K562 (cell line): ENCODE measurements at regions not wholly inside any gene's neighbourhood (a gene's known extent, or its start where the extent isn't known, plus 50 kb on each side); places are given as distances from the start of the nearest gene placed in this dataset.

ENCODE experiments used
- BRCA1 ChIP-seq, 2 experiments: fragments of 450-650 bp in 1 of 2; sonication (generic) in 1 of 2; formaldehyde crosslinking in 1 of 2; IDR thresholded peaks; 2 replicates each; pipeline versions ENCODE4 v1.5.0 to v1.6.1; 2017 to 2020; ENCODE audit warnings: mild to moderate bottlenecking in 1 of 2, missing genetic modification reagents in 1 of 2
- ERF ChIP-seq: fragments of 450-650 bp; formaldehyde crosslinking; IDR thresholded peaks from 2 replicates; pipeline ENCODE4 v1.4.0; 2020; ENCODE audit warnings: mild to moderate bottlenecking, mixed read lengths
- POLR2H ChIP-seq: IDR thresholded peaks from 2 replicates; pipeline ENCODE4 v1.6.1; 2016; ENCODE audit warnings: missing genetic modification characterization, low read depth, mild to moderate bottlenecking, control low read depth, missing compliant biosample characterization, moderate library complexity
- PRDM10 ChIP-seq: fragments of 450-650 bp; IDR thresholded peaks from 2 replicates; pipeline ENCODE4 v1.6.1; 2018; ENCODE audit not compliant: partially characterized antibody
- YY1 ChIP-seq, 3 experiments: IDR thresholded peaks; 2 replicates each; pipeline ENCODE4 v1.6.1; 2011; ENCODE audit warnings: low read length in 2 of 3, mild to moderate bottlenecking in 2 of 3, moderate library complexity in 2 of 3, borderline replicate concordance in 1 of 3, control low read depth in 1 of 3, low read depth in 1 of 3; ENCODE audit not compliant: insufficient read depth in 3 of 3, insufficient replicate concordance in 2 of 3, control insufficient read depth in 1 of 3, insufficient read length in 1 of 3; ENCODE audit errors: extremely low read depth in 1 of 3
- ZNF133 ChIP-seq: fragments of 250-450 bp; sonication (Bioruptor Pico); IDR thresholded peaks from 2 replicates; pipeline ENCODE4 v1.4.0; 2020; ENCODE audit warnings: mild to moderate bottlenecking
- ZNF184 ChIP-seq: sonication (generic); formaldehyde crosslinking; IDR thresholded peaks from 2 replicates; pipeline ENCODE4 v1.5.0; 2020; ENCODE audit warnings: missing genetic modification reagents
- ZNF584 ChIP-seq: fragments of 200-800 bp; sonication (Bioruptor generic); IDR thresholded peaks from 2 replicates; pipeline ENCODE4 v1.6.1; 2016; ENCODE audit warnings: low read depth, mild to moderate bottlenecking, missing genetic modification characterization, missing compliant biosample characterization

- TF ChIP-seq PRDM10 (no peak), ZNF133 (CRISPR knock-in tag) (no peak), BRCA1 (IDR thresholded peaks at IDR 0.05) (no peak), BRCA1 (CRISPR knock-in tag; IDR thresholded peaks at IDR 0.05) (no peak), POLR2H (tag) (no peak), YY1 (IDR thresholded peaks at IDR 0.05; ENCODE audit: borderline replicate concordance in 1 of 3, control insufficient read depth in 1 of 3, extremely low read depth in 1 of 3, insufficient read depth in 3 of 3, insufficient read length in 1 of 3, insufficient replicate concordance in 2 of 3, low read depth in 1 of 3, low read length in 2 of 3) (no peak), ERF (CRISPR knock-in tag) (no peak), ZNF184 (CRISPR knock-in tag) (no peak), ZNF584 (CRISPR knock-in tag) (no peak)
These were observed 978.4 kb downstream of the BCL11B start (continued) for GRCh38 chr14:98293576-98293975.
